Liver (tissue), 8 donors: ENCODE measurements at regions not wholly inside any gene's neighbourhood (a gene's known extent, or its start where the extent isn't known, plus 50 kb on each side); places are given as distances from the start of the nearest gene placed in this dataset.

Experiments used
- DNase-seq: peaks from one replicate; pipeline ENCODE4 v3.0.0-alpha.2; 2017; ENCODE audit warnings: low spot score
- H3K27ac ChIP-seq, 2 donors: one replicate each; pipeline ENCODE4 v1.7.0; 2013; ENCODE audit warnings: inconsistent platforms in 2 of 2, low read length in 2 of 2, control low read depth in 1 of 2, low read depth in 1 of 2, mild to moderate bottlenecking in 1 of 2
- H3K27me3 ChIP-seq, 4 donors: one replicate each; pipeline versions ENCODE4 v1.6.1 to v1.7.0; 2013; ENCODE audit warnings: low read length in 3 of 4, inconsistent platforms in 1 of 4, mild to moderate bottlenecking in 1 of 4, moderate library complexity in 1 of 4; ENCODE audit not compliant: control insufficient read depth in 4 of 4, insufficient read depth in 4 of 4
- H3K36me3 ChIP-seq, 4 donors: one replicate each; pipeline versions ENCODE4 v1.6.1 to v1.7.0; 2013; ENCODE audit warnings: low read length in 3 of 4, mild to moderate bottlenecking in 3 of 4, low read depth in 1 of 4, moderate library complexity in 1 of 4; ENCODE audit not compliant: control insufficient read depth in 4 of 4, insufficient read depth in 3 of 4
- H3K4me1 ChIP-seq, 4 donors: one replicate each; pipeline versions ENCODE4 v1.6.1 to v1.7.0; 2013; ENCODE audit warnings: low read length in 3 of 4, mild to moderate bottlenecking in 3 of 4, moderate library complexity in 1 of 4; ENCODE audit not compliant: control insufficient read depth in 4 of 4, insufficient read depth in 4 of 4
- H3K4me3 ChIP-seq, 3 donors: one replicate each; pipeline versions ENCODE4 v1.6.1 to v1.7.0; 2013; ENCODE audit warnings: low read length in 3 of 3, control low read depth in 1 of 3, low read depth in 1 of 3, mild to moderate bottlenecking in 1 of 3
- H3K9ac ChIP-seq, 2 donors: one replicate each; pipeline ENCODE4 v1.7.0; 2013; ENCODE audit warnings: low read length in 2 of 2, mild to moderate bottlenecking in 2 of 2, moderate library complexity in 2 of 2, control low read depth in 1 of 2, low read depth in 1 of 2
- H3K9me3 ChIP-seq, 4 donors: one replicate each; pipeline versions ENCODE4 v1.6.1 to v1.7.0; 2013; ENCODE audit warnings: low read length in 3 of 4; ENCODE audit not compliant: control insufficient read depth in 4 of 4
- ATF3 ChIP-seq: IDR thresholded peaks from 2 replicates; pipeline ENCODE4 v1.6.1; 2016; ENCODE audit warnings: antibody characterized with exemption
- CTCF ChIP-seq: fragments of 150-350 bp; IDR thresholded peaks from 2 replicates; pipeline ENCODE4 v1.5.1; 2017; ENCODE audit warnings: improper control_type of control experiment, low read depth, low read length; ENCODE audit not compliant: missing input control
- EGR1 ChIP-seq, 2 donors: IDR thresholded peaks; 2 replicates each; pipeline ENCODE4 v1.6.1; 2016 to 2018; ENCODE audit warnings: antibody characterized with exemption in 2 of 2, low read depth in 2 of 2
- FOXA1 ChIP-seq: IDR thresholded peaks from 2 replicates; pipeline ENCODE4 v1.6.1; 2016; ENCODE audit warnings: antibody characterized with exemption
- GABPA ChIP-seq, 2 donors: IDR thresholded peaks in 1 of 2; conservative IDR thresholded peaks in 1 of 2; 2 replicates each; pipeline ENCODE4 v1.6.1; 2016; ENCODE audit warnings: antibody characterized with exemption in 2 of 2, mild to moderate bottlenecking in 1 of 2, moderate library complexity in 1 of 2
- HNF4A ChIP-seq, 2 donors: conservative IDR thresholded peaks; 2 replicates each; pipeline ENCODE4 v1.6.1; 2016; ENCODE audit warnings: antibody characterized with exemption in 2 of 2, mild to moderate bottlenecking in 2 of 2
- HNF4G ChIP-seq: IDR thresholded peaks from 2 replicates; pipeline ENCODE4 v1.6.1; 2016; ENCODE audit warnings: antibody characterized with exemption
- JUND ChIP-seq, 2 donors: IDR thresholded peaks; 2 replicates each; pipeline ENCODE4 v1.6.1; 2016; ENCODE audit warnings: antibody characterized with exemption in 2 of 2
- MAX ChIP-seq: IDR thresholded peaks from 2 replicates; pipeline ENCODE4 v1.6.1; 2016; ENCODE audit warnings: antibody characterized with exemption
- NR2F2 ChIP-seq: IDR thresholded peaks from 2 replicates; pipeline ENCODE4 v1.6.1; 2016; ENCODE audit warnings: antibody characterized with exemption
- RAD21 ChIP-seq, 2 donors: IDR thresholded peaks; 2 replicates each; pipeline ENCODE4 v1.6.1; 2016; ENCODE audit warnings: antibody characterized with exemption in 2 of 2, mild to moderate bottlenecking in 2 of 2
- REST ChIP-seq: IDR thresholded peaks from 2 replicates; pipeline ENCODE4 v1.6.1; 2016; ENCODE audit warnings: antibody characterized with exemption, mild to moderate bottlenecking
- RXRA ChIP-seq, 2 donors: IDR thresholded peaks; 2 replicates each; pipeline ENCODE4 v1.6.1; 2017 to 2018; ENCODE audit warnings: antibody characterized with exemption in 2 of 2, mild to moderate bottlenecking in 1 of 2
- SP1 ChIP-seq: IDR thresholded peaks from 2 replicates; pipeline ENCODE4 v1.6.1; 2018; ENCODE audit warnings: antibody characterized with exemption, mild to moderate bottlenecking
- TAF1 ChIP-seq: conservative IDR thresholded peaks from 2 replicates; pipeline ENCODE4 v1.6.1; 2016; ENCODE audit warnings: antibody characterized with exemption, mild to moderate bottlenecking
- YY1 ChIP-seq: IDR thresholded peaks from 2 replicates; pipeline ENCODE4 v1.6.1; 2016; ENCODE audit warnings: antibody characterized with exemption, mild to moderate bottlenecking
- ZBTB33 ChIP-seq: IDR thresholded peaks from 2 replicates; pipeline ENCODE4 v1.6.1; 2016; ENCODE audit warnings: antibody characterized with exemption
- WGBS: extraction: QIAGEN DNeasy Blood & Tissue Kit; methylation state at CpG from one replicate; pipeline ENCODE4 v1.1.7; 2013; 5-methylcytosine and 5-hydroxymethylcytosine counted together
- donor health status: healthy.
- donor health status: healthy.
- donor health status: healthy.
- donor health status: healthy.
- donor health status: healthy.

GRCh38 chr15:53037904-53038654, 247.9 kb upstream of the ONECUT1 start:
- 71% methylated on average over 14 of the region's 14 CpGs for WGBS
- no peaks in the 10 kb centered on the region for H3K36me3 ChIP-seq
- H3K4me1 ChIP-seq: peaks cover 5 to 22% (median 15%) of the 10 kb centered on the region in 4 donors
- no peaks in the 10 kb centered on the region for H3K9me3 ChIP-seq
- no peak for DNase-seq
- H3K9ac ChIP-seq: no peak overlapping the region
- no peak overlapping the region for H3K4me3 ChIP-seq
- TF ChIP-seq HNF4A (conservative IDR thresholded peaks at IDR 0.05): peak in 1 of 2 donors; percentile 29
- peak in 1 of 2 donors; percentile 23 for TF ChIP-seq RAD21 (IDR thresholded peaks at IDR 0.05)
- TF ChIP-seq YY1: no peak
- no peak for TF ChIP-seq REST
- no peak overlapping the region for H3K27ac ChIP-seq
- H3K27me3 ChIP-seq: no peaks in the 10 kb centered on the region

GRCh38 chr15:53036641-53037040, 246.5 kb upstream of the ONECUT1 start:
- no peaks in the 10 kb centered on the region for H3K27me3 ChIP-seq
- H3K27ac ChIP-seq: no peak overlapping the region
- no peaks in the 10 kb centered on the region for H3K9me3 ChIP-seq
- TF ChIP-seq EGR1 (IDR thresholded peaks at IDR 0.05; ENCODE audit: low read depth in 2 of 2): no peak
- no peak for TF ChIP-seq MAX
- TF ChIP-seq RAD21 (IDR thresholded peaks at IDR 0.05): peak; percentile 12 to 62
- TF ChIP-seq HNF4G: no peak
- TF ChIP-seq TAF1: no peak
- no peak for TF ChIP-seq HNF4A (conservative IDR thresholded peaks at IDR 0.05)
- no peak for TF ChIP-seq CTCF
- TF ChIP-seq SP1: no peak
- TF ChIP-seq ZBTB33: no peak
- TF ChIP-seq GABPA (IDR thresholded peaks at IDR 0.05 in 1 of 2, conservative IDR thresholded peaks at IDR 0.05 in 1 of 2): no peak
- no peak for TF ChIP-seq JUND (IDR thresholded peaks at IDR 0.05)
- TF ChIP-seq NR2F2: no peak
- TF ChIP-seq ATF3: no peak
- TF ChIP-seq FOXA1: no peak
- TF ChIP-seq YY1: no peak
- TF ChIP-seq RXRA (IDR thresholded peaks at IDR 0.05): peak; percentile 26 to 76
- TF ChIP-seq REST: no peak
- H3K36me3 ChIP-seq: no peaks in the 10 kb centered on the region
- no peak overlapping the region for H3K4me3 ChIP-seq
- H3K9ac ChIP-seq: no peak overlapping the region
- WGBS: 71% methylated on average over 2 of the region's 2 CpGs
- peaks cover 5 to 34% (median 27%) of the 10 kb centered on the region in 4 donors for H3K4me1 ChIP-seq
- DNase-seq: no peak
